HG03097 (cell line): ENCODE measurements at regions not wholly inside any gene's neighbourhood (a gene's known extent, or its start where the extent isn't known, plus 50 kb on each side); places are given as distances from the start of the nearest gene placed in this dataset.

Source experiments
- ATAC-seq: cut with Tn5 transposase; IDR thresholded peaks from one replicate; pipeline ENCODE4 v1.9.1; 2021; ENCODE audit not compliant: unreplicated experiment, low FRiP score

DNA sequence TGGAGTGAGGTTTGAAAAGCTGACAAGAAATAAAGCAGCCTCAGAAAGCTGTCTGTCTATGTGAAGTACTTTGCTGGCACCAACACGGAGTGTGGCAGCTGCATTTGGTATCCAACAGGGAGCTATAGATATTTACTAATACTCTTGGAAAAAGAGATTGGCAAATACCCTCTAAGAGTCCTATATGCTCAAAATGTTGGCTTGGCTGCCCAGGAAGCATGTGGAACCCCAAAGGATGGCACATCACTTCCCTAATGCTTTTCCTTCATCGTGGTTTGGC, 398.3 kb downstream of the TLE4 start:
- no peak for ATAC-seq

DNA sequence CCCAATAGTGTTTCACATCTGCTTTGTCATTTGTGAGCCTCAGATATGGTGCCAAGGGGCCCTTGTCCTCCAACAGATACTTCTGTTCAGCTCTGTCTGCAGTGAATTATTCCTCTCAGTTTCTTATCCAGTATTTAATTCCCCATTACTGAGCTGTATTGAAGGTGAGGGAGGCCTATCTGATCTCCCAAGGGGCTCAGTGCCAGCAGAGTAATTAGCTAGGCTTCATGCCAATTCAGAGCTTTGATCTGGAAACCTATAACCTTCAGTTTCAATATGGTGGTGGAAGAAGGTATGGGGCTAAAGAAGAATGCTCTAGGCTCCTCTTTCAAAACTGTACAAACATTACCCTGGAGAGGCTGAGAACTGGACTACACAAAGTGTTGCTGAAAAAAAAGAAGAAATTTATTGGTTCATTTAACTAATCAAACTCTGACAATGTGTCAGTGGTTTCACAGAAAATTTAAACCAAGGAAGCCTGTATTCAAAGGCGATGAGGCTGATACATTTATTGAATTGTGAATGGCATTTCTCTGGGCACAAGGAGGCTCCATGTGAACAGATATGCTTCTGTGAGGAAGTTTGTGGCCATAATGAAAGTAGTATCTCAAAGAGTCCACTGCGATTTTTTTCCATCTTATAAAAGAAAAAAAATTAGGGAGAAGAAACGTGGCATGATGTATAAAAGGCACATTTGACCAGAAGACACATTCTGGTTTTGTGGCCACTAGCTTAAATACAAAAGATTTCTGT, 397.8 kb downstream of the TLE4 start:
- no peak for ATAC-seq

DNA sequence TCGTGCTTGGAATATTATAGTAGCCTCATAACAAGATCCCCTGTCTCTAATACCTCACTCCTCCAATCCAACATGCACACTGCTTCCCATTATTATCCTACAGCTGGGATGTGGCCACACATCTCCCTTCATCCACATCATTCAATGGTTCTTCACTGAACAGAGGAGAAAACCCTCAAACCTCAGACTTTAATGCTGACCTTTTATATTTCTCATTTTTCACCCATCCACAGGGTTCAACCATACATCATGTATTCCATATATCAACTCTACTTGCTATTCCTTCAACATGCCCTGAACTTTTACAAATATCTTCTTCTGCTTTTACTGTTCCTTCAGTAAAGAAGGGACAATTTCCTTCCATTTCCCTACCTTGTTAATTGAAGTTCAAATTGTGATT, 396.8 kb downstream of the TLE4 start:
- ATAC-seq: no peak

DNA sequence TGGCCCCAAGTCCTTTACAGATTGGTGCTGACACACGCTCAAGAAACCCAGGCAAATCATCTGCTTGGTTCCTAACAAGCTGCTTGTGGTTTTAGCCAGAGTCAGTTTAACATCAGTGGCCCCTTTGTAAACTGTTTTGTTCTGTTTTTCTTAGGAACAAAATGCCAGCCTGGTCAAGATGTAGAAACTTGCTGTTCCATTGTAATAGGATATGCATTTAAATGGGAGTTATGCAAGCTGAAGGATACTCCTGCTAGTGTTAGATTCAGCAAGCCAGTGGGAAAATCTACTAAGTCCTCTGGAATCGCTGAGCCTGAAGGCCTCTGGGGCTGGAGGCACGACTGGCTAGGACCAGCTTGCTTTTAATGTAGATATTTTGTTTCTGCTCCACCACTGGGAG, 391.1 kb downstream of the TLE4 start:
- no peak for ATAC-seq

DNA sequence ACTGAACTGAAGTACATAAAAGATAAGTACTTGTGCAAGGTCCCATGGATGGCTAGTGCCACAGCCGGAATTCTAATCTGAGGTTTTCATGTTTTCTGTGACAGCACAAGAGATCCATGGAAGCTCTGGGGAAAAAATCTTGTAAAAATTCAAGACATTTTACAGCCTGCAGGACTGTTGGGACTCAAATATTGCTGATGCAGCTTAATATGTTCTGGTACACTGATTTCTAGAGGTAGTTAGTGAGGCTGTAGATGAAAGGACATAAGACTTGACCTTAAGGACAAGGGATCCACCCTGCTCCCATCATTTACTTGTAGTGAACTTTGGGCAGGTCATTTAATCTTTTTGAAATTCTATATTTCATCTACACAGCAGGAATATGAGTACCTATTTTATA, 390.4 kb downstream of the TLE4 start:
- ATAC-seq: no peak

DNA sequence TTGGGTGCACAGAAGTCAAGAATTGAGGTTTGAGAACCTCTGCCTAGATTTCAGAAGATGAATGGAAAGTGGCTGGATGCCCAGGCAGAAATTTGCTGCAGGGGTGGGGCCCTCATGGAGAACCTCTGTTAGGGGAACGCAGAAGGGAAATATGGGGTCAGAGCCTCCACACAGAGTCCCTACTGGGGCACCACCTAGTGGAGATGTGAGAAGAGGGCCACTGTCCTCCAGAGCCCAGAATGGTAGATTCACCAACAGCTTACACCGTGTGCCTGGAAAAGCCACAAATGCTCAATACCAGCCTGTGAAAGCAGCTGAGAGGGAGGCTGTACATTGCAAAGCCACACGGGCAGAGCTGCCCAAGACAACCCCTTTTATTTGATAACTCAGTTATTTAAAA, 383.5 kb downstream of the TLE4 start:
- ATAC-seq: no peak

DNA sequence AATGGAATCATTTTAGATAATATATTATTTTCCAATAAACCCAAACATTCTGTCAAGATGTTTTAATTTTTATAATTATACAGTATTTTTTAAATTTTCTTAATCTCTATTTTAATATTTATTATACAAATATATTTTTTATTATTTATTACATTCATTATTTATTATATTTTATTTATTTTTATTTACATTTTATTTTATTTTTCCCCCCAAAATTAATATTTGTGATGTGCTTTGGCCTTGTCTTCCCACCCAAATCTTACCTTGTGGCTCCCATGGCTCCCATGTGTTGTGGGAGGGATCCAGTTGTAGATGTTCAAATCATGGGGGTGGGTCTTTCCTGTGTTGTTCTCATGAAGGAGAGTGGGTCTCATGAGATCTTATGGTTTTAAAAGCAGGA, 382.1 kb downstream of the TLE4 start:
- no peak for ATAC-seq

DNA sequence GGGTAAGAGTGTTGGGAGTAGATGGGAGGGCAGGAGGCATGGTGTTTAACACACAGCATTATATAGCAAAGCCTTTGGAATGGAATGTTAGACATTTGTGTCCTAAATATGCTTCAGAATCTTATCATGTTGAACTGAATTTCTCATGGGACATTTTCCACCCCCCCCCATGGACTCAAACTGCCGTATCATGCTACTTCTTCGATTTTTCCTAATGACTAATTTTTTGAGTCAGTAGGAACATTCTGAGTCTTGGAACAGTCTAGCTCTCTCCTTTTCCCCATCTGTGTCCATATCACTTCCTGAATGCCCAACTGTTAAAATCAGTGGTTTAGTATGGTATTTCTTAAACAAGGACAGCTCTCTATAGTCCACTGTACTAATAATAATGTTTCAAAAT, 380.6 kb downstream of the TLE4 start:
- no peak for ATAC-seq

DNA sequence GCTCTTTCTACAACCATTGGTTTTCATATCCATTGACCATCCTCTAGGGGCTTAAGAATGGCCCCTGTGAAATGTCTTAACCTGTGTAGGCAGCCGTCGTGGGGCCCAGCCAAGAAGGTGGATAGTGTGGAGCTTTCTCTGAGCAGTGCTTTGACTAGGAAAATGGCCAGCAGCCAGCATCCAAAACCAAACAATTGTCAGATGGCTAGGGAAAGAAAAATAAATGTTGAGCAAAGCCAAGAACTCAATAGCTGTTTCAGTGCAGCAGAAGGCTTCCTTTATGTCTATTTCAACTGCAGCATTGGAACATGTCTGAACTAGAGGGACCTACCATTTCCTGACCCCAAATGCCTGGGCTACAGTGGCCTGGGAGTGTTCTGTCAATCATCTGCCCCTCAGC, 374.9 kb downstream of the TLE4 start:
- ATAC-seq: no peak

DNA sequence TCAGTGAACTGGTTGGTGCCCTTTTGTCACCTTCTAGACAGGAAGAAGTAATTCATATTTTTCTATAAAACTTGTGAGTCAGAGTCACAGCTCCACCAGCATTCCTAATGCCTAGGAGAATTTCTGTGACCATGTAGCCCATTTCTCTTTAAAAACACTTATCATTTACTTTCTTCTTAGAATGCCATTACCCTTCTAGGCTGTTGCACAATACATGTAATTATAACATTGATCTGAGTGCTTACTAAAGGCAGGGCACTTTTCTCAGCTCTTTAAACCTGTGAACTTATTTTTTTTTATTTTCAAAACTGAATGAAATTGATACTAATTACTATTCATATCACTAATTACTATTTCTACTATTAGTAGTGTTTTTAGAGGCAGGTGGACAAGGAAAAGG, 373.7 kb downstream of the TLE4 start:
- ATAC-seq: no peak

DNA sequence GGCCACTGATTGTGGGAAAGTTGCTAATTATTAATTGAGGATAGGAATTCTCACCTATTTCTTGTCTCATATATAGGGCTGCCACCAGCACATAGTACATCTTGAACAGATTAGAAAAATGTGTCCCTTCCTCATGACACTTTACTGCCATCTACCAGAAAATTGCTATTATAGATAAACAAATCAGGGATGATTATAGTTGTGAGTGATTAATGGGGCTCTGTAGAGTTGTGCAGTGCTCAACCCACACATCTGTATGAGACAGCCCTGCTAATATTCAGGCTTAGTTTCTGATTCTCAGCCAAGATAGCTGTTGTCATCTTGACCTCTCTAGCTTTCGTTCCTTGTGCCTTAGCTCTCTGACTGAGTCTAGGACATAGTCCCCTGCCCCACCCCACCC, 373.3 kb downstream of the TLE4 start:
- no peak for ATAC-seq

DNA sequence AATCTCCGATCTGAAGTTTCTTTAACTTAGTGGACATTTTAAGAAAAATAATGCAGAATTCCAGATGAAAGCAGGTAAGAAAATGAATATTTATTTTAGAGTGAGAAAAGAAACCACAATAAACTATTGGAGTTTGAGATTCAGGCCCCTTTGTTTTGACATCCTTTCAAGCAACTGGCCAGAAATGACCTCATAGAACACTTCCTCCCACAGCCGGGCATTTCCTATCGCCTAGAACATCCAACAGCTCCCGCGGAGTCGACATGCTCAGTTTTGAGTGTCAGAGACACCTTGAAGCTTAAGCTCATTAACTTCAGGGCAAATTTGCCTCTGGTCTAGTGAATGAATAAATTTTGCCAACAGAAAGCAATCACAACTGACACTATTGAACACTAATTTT, 369.2 kb downstream of the TLE4 start:
- ATAC-seq: no peak

DNA sequence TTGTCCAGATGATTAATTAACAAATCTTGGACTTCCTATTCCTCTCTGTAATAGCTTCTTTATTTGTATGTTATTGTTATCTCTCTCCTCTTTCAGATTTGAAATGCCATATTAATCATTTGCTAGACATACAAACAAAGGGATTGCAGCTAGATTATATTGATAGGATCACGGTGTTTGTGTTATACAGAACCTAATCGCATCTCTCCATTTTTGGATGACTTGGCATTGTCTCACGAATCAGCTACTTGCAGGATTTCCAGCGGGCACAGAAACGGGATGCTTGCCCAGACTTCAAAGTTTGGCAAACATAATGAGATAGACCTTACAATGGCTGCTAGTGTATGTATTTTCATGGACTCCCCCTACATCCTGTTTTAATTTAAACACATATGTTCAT, 368.1 kb downstream of the TLE4 start:
- ATAC-seq: no peak

DNA sequence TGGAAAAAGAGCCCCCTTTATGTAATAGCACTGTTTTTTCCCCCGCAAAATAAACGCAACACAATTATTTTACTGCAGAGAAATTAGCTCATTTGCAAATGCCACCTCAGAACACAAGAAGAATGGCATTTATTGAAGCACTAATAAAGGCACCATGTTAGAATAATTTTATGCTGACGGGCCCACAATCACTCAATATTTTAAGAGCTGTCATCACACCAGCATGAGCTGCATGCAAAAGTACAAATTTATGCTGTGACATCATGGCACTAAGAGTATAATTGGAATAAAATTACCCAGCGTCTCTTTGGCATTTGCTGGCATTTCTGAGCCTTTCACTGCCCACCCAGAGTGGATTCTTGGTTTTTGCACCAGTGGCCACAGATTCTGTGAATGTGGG, 364.6 kb downstream of the TLE4 start:
- ATAC-seq: no peak

DNA sequence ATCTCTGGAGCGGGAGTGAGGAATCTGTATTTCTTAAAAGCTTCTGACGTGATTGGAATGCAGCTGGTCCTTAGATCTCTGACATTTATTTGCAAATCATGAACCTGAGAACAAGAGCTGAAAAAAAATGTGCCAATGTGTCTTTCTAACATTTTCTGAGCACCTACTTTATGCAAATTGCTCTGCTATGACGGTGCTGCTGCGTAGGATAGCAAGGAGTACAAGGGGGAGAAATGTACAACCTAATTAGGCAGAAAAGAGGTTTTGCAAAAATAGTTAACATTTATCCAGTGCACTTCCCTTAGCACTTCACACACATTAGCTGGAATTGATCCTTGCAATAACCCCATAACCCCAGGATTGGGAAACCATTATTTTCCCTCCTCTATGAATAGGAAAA, 357.5 kb downstream of the TLE4 start:
- no peak for ATAC-seq

DNA sequence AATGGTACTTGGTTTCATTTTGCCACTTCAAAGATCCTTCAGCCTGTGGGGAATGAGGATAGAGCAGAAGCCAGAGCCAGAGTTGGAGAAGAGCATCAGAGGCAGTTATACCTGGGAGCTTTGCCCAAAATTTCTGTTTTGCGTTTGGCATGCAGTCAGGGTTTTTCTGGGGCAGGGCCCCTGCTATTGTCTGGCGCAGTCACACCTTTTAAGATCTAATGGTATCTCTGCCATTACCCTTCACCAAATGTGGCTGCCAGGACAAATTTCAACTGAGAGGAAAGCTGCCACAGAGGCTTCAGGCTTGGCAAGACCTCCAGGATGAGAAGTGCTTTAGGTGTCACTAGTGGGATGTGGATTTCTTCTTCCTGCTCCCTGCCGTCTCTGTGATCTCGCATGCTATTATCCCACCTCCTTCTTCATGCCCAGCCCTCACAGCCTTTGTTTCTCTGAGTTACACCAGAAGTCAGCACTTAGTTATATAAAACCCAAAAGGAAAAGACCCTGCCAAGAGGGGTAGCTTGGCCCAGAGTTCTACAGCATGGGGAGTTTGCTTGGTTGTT, 357.0 kb downstream of the TLE4 start:
- ATAC-seq: no peak

DNA sequence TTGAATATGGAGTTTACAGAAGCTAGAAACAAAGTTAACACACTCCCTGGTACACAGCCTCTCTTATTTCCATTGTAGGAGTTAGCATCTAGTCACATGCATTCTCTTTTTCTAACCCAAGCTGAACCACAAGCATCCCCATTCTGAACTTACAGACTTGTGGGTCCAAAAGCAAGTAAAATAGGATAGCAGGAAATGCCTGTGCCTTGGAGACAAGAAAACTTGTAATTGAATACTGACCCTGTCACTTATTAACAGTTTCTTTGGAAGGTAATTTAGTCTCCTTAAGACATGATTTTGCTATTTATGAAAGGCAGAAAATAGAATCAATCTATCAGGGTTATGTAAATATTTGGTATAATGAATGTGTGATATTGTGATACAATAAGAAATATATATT, 353.6 kb downstream of the TLE4 start:
- ATAC-seq: no peak

DNA sequence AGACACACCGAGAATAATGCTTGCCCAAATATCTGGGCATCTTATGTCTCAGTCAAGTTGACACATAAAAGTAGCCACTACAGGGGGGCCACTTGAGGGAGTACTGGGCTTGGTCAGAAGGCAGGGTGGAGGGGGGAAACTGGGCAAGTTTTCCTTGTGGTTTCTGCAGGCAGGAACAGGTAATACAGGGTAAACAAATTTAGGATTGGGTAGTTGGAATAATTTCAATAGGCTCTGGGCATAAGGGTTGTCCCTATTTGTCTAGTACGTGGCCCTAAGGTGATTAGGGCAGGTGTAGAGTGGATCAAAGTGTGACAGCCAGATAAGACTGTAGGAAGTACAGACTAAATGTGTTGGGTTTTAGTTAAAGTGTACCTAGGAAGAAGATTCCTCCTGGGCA, 353.1 kb downstream of the TLE4 start:
- ATAC-seq: no peak

DNA sequence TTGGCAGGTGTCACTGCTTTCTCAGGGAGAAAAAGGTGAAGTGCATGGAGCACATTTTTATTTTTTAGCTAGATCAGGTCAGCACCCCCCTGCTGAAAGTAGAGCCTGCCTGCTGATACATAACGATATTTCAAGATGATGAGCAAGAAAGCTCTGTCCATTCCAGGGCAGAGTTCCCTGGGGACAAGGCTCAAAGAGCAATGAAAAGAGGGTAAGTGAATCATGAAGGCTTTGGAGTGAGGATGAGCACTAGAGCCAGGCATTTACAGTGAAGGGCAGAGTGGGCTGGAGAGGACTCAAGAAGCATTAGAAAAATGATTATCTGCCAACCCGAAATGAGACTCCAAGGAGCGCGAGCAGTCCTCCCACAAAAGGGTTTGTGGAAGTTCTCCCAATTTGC, 345.7 kb downstream of the TLE4 start:
- no peak for ATAC-seq

DNA sequence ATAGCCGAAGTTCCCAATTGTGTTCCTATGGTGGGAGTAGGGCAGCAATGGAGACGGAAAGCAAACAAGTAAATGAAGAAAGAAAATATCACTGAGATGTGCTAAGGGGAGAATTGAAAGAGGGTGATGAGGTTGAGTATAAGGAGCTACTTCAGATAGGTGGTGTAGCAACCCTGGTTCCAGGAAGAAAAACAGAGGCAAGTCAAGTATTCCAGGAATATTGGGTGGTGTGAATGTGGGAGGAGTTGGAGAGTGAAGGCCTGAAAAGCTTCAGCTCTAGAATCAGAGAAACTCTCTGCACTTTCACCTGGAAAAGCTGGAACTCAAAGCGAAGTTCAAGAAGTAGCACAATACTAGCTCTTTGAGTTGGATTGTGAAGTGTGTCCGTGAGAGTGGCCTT, 342.1 kb downstream of the TLE4 start:
- ATAC-seq: no peak

DNA sequence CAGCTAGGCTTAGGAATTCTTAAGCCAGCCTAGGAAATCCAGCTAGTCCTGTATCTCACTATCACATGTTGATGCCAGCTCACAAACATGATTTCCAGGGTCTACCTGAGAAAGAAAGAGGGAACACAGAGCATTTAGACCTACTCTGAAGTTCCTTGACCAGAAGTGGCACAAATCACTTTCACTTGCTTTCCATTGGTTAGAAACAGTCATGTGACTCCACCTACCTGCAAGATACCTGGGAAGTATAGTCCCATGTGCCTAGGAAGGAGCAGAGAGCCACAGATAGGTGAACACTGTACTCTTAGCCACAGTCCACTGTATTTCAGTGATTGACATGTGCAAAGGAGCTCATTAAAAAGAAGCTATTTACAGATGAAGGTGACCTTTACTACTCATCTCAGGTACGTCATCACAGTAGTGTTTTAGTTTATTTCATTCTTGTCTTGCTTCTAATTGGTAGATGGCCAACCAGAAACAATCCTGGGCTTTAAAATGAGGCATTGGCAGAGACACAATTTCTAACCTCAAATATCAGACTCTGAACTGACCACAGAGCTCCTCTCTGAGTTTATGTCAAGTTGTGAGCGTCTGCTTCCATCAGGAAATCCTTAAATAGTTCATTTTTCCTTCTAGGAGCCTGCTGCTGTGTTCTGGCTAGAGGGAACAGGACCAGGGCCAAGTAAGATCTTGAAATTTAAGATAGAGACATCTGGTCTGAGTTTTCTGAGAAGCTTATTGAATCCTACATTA, 340.7 kb downstream of the TLE4 start:
- no peak for ATAC-seq

DNA sequence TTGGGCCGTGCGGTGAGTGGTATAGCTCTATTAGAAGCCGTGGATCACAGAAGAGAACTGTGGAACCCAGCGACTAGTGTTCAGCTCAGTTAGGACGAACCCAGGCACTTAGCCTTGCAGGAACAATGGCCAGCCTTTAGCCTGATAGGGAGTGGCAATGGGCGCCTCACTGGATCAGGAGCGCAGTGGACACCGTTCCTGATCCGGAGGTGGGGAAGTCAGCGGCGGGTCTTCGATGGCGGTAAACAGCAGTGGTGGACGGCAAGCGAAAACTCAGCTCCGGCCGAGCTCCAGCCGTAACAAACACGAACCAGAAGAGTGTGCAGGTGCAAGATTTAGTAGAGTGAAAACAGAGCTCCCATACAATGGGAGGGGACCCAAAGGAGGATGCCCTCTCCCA, 340.0 kb downstream of the TLE4 start:
- ATAC-seq: no peak
